H7 (cell line): ENCODE measurements at regions not wholly inside any gene's neighbourhood (a gene's known extent, or its start where the extent isn't known, plus 50 kb on each side); places are given as distances from the start of the nearest gene placed in this dataset.

Experiments
- DNase-seq: peaks from one replicate; pipeline ENCODE4 v3.0.0; 2012
- H3K27me3 ChIP-seq: 2 replicates; pipeline ENCODE4 v1.6.0; 2011; ENCODE audit warnings: mild to moderate bottlenecking, low read length; ENCODE audit not compliant: control insufficient read depth, insufficient read depth
- H3K36me3 ChIP-seq: replicated peaks from 2 replicates; pipeline ENCODE4 v1.5.1; 2011; ENCODE audit warnings: low read length; ENCODE audit not compliant: control insufficient read depth, insufficient read depth
- H3K4me3 ChIP-seq: 2 replicates; pipeline ENCODE4 v1.5.1; 2011; ENCODE audit warnings: low read depth, mild to moderate bottlenecking, control low read depth, low read length, moderate library complexity; ENCODE audit not compliant: insufficient read depth

DNA sequence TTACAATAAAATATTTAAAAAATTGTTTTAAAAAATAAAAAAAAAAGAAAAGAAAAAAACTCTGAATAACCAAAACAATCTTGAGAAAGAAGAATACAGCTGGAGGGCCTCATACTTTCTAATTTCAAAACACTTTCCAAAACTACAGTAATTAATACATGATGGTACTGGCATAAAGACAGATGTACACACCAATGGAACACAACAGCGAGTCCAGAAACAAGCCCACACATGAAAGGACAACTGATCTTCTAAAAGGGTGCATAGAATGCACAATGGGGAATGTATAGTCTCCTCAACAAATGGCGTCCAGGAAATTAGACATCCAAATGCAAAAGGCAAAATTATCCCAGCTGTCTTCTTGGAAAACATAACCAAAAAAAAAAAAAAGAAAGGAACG lies 99.6 kb downstream of the LURAP1L start:
- no peak overlapping the region for H3K4me3 ChIP-seq
- DNase-seq, result no peak
- no peaks in the 10 kb centered on the region for H3K36me3 ChIP-seq
- H3K27me3 ChIP-seq, result no peaks in the 10 kb centered on the region

DNA sequence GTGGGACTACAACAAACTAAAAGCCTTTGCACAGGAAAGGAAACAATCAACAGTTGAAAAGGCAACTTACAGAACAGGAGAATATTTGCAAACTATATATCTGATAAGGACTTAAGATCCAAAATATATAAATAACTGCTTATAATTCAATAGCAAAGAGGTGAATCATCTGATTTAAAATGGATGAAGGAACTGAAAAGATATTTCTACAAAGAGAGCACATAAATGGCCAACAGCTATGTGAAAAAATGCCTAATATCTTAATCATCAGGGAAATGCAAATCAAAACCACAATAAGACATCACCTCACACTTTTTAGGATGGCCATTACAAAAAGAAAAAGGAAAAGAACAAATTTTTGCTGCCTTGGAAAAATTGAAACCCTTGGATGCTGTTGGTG lies 100.4 kb downstream of the LURAP1L start:
- Histone ChIP-seq H3K27me3 (no peaks in the 10 kb centered on the region), H3K4me3 (no peak overlapping the region), H3K36me3 (no peaks in the 10 kb centered on the region)
- no peak for DNase-seq

DNA sequence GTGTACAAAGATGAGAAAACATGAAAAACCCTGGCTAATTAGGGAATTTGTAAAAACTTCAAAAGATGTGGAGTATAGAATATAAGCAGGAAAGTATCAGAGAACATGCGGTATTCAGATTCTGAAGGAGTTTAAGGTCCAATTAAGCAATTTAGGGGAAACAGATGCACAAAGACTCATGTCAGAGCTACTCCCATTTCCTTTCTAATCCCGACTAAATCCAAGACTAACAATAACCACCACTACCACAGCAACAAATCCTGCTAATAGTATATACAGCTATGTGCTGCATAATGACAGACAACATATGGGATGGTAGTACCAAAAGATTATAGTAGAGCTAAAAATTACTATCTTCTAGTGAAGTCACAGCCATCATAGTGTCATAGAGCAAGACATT lies 102.1 kb downstream of the LURAP1L start:
- Histone ChIP-seq H3K27me3 (no peaks in the 10 kb centered on the region), H3K36me3 (no peaks in the 10 kb centered on the region), H3K4me3 (no peak overlapping the region)
- no peak for DNase-seq

DNA sequence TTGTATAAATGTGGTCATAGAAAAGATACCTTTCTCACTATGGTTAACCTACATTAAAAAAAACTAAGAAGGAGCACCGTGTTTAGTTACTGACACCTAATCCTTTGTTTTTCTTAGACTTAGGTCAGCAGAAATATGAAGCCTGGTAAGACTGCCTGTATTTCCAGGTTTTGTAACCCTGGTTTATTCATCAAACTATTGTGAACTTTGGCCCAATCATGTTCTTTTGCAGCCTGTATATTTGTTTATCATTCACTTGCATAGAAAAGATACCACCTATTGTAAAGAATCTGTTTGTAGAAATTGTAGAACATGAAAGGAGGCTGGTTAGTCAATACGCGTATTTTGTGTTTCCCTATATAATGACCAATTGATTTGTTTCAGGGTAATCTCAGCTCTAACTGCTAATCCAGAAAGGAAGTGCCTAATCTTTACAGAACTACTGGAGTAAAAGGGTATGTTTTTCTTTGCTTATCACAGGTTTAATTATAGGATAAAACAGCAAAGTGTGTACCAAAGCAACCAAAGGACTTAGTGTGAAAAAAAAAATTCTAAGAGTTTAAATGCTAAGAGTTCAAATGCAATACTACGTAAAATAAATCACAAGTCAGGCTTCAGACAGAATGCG lies 103.6 kb downstream of the LURAP1L start:
- no peak for DNase-seq
- Histone ChIP-seq H3K27me3 (no peaks in the 10 kb centered on the region), H3K4me3 (no peak overlapping the region), H3K36me3 (no peaks in the 10 kb centered on the region)

DNA sequence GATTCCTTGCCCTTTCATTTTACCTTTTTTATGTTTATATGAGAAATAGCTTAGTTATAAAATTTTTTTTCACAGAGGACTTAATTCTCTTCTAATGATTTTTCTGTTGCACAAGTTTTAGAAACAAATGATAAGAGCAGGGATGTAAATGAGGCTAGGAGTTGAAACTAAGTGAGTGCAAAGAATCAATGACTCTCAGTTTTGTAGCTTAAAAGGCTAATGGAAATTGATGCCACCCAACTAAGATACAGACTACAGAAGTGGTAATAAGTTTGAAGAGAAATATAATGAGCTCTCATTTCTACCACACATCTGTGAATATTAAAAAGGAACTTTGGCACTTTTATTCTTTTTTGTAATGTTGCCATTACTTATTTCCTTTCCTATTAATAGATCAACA lies 105.1 kb downstream of the LURAP1L start:
- Histone ChIP-seq H3K4me3 (no peak overlapping the region), H3K27me3 (no peaks in the 10 kb centered on the region), H3K36me3 (no peaks in the 10 kb centered on the region)
- DNase-seq, result no peak

DNA sequence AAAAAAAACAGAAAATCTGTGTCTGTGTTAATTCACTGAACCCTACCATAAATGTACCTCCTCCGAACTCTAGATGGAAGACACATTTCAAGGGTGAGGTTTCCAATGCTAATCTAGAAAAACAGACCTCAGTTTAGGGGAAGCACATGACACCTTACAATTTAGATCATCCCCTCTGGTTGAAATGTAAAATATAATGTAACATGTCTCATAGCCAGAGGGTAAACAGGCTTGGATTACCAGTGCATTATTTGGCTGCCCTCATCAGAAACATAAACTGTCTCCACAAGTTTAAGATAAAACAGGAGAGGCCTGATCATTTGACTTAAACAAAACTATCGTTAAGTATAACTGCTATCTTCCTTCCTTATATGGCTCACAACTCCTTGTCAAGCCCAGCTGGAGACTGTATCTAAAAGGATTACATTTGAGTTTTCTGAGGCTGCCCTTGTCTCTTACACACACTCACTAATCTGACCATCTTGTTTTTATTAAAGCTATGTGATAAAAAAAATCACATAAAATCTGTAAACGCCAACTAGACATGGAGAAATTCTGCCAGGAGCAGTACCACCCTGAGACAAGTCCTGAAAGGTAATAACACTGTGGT lies 105.7 kb downstream of the LURAP1L start:
- no peak overlapping the region for H3K4me3 ChIP-seq
- H3K27me3 ChIP-seq, result no peaks in the 10 kb centered on the region
- no peak for DNase-seq
- no peaks in the 10 kb centered on the region for H3K36me3 ChIP-seq

DNA sequence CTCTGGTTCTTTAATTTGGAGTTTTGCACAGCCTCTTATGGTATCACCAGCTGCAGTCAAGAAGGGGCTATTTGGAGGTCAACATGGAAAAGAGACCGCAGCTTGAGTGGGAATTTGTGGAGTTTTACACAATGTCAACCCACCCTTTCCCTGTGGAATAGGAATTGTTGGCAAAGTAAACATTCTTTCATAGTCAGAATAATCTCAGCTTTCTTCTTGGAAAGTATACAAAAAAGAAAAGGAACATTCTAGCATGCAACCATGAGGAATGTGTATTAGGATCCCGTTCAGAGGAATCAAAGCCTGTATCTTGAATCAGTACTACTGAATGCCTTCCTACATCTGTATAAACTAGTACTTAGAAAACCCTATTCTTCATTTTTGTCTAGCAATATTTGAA lies 107.6 kb downstream of the LURAP1L start:
- no peak for DNase-seq
- Histone ChIP-seq H3K27me3 (no peaks in the 10 kb centered on the region), H3K36me3 (no peaks in the 10 kb centered on the region), H3K4me3 (no peak overlapping the region)

DNA sequence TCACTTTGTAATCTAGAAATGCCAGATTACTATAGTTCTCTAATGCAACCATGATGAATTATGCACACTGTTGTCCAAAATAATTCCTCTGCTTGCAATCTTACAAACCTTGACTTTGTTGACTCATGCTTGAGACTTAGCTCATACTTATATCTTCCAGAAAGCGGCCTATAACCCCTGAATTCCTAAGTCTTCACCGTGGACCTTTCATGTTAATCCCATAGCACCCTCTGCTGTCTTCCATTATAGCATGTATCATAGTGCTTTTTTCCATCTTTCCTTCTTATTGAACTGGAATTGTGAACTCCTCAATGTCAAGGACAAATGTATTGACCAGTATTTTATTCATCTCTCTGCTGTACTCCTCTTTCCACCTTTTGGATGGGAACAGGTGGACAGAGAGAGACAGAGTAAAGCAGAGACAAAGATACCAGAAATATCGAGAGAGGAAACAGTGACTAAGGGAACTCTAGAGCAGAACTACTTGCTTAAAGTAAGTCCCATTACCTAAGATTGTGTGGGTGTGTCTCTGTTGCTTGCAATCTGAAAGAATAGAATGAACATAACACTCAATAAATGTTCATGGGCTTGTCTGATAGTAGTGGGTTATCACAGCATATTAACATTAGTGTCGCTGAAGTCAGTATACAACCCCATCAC lies 110.0 kb downstream of the LURAP1L start:
- DNase-seq, result peak; percentile 8
- no peaks in the 10 kb centered on the region for H3K36me3 ChIP-seq
- no peaks in the 10 kb centered on the region for H3K27me3 ChIP-seq
- no peak overlapping the region for H3K4me3 ChIP-seq

DNA sequence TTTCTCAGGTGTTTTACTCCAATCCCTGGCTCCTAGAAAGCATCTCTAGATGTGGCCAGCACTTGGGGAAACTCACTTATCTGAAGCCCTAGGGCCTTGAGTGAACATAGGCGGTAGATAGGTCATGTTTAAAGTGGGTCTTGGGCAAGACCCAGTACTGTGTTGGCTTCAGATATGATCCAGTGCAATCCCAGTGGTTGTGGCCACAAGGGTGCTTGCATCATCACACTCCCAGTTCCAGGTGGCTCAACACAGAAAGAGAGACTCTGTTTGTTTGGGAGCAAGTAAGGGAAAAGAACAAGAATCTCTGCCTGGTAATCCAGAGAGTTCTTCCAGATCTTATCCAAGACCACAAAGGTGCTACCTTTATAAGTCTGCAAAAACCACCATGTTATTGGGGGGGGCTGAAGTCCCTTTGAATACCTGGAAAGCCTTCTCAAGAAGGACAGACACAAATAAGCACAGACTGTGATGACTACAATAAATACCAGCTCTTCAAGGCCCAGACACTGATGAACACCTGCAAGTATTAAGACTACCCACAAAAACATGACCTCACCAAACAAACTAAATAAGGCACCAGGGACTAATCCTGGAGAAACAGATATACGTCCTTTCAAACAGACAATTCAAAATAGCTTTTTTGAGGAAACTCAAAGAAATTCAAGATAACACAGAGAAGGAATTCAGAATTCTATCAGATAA lies 114.7 kb downstream of the LURAP1L start:
- no peak overlapping the region for H3K4me3 ChIP-seq
- no peak for DNase-seq
- no peaks in the 10 kb centered on the region for H3K36me3 ChIP-seq
- H3K27me3 ChIP-seq, result no peaks in the 10 kb centered on the region

DNA sequence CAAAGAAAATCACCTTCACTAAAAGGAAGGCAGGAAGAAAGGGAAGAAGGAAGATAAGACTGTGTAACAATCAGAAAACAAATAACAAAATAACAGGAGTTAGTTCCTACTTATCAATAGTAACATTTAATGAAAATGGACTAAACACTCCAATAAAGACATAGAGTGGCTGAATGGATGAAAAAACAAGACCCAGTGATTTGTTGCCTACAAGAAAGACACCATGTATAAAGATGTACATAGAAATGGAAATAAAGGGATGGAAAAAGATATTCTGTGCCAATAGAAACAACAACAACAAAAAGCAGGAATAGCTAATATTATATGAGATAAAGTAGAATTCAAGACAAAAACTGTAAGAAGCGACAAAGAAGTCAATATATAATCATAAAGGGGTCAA lies 116.8 kb downstream of the LURAP1L start:
- no peaks in the 10 kb centered on the region for H3K36me3 ChIP-seq
- H3K4me3 ChIP-seq, result no peak overlapping the region
- H3K27me3 ChIP-seq, result no peaks in the 10 kb centered on the region
- no peak for DNase-seq

DNA sequence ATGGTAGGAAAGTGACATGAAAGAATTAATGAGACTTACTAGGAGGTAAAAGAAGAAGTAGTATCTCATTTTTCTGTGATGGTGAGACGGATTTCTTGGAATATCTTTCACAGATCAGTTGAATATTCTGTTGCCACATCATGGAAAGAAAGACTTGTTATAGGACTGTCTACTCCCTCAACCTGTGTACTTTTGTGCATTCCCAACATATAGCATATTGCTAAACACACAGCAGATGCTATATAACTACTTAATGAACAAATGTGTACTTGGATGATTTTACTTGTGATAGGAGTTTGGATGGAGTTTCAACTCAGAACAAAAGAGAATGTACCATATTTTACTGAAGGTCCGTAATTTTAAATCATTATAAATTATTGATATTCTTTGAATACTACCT lies 128.5 kb downstream of the LURAP1L start:
- Histone ChIP-seq H3K36me3 (no peaks in the 10 kb centered on the region), H3K4me3 (no peak overlapping the region), H3K27me3 (no peaks in the 10 kb centered on the region)
- DNase-seq, result no peak

DNA sequence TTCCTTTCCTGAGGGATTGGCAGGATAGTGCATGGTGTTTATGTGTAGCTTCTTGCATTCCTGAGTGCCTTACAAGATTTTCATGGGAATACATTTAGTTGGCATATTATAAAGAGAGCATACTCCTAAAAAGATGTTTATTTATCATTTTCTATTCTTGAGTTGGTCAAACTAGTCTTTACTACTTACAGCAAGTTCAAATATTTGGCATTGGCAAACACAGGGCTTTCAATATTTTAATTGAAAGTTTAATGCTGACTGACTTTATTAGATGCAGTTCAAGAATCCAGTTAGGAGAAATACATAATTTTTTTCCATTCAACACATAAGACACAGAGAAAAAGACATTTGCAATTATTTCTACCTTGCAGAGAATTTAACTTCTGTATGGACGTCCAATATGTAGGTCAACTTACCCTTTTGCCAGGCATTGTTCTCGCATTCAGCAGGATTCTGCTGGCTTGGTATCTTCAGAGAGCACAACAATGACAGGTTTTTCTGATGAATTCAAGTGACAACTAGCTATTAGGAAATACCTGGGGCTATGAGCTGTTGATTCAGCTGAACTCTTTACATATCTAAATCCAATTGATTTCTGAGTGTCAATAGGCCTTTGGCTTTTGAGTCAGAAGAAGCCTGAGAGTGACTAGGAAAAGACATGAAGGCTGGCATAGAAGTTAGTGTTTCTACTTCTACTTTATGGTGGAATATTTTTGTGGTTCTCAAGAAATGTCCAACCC lies 129.6 kb downstream of the LURAP1L start:
- Histone ChIP-seq H3K4me3 (no peak overlapping the region), H3K36me3 (no peaks in the 10 kb centered on the region), H3K27me3 (no peaks in the 10 kb centered on the region)
- no peak for DNase-seq

DNA sequence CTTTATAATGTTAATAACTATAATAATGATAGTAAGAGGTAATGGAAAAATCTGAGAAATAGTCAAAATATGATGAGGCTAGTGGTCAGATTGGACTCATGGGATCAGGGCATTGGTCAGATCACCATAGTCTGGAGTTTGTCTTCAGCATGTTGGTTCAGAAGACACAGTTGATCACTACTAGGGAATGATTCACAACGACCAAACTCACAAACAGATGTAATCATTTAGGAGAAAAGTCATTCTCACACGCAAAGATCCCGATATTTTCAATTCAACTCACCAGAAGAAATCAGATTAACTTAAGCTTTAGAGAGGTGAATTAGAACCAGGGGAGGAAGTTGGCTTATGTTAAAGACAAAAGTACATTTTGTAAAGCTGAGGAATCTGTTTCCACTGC lies 131.8 kb downstream of the LURAP1L start:
- H3K36me3 ChIP-seq, result no peaks in the 10 kb centered on the region
- no peak overlapping the region for H3K4me3 ChIP-seq
- DNase-seq, result no peak
- no peaks in the 10 kb centered on the region for H3K27me3 ChIP-seq

DNA sequence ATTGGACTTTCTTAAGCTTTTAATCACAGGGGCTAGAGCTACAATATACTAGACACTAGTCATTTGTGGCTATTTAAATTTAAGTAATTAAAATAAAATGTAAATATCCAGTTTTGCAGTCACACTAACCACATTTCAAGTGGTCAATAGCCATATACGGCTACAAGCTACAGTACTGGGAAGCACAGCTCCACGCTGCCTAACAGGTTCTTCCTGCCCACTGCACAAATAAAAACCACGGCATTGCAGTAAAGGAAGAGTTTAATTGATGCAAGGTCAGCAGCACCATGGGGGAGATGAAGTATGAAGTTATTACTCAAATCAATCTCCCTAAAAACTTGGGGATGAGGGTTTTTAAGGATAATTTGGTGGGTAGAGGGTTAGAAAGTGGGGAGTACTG lies 134.1 kb downstream of the LURAP1L start:
- no peaks in the 10 kb centered on the region for H3K27me3 ChIP-seq
- no peaks in the 10 kb centered on the region for H3K36me3 ChIP-seq
- DNase-seq, result no peak
- no peak overlapping the region for H3K4me3 ChIP-seq
